ENCODE measurements at regions not wholly inside any gene's neighbourhood (a gene's known extent, or its start where the extent isn't known, plus 50 kb on each side); places are given as distances from the start of the nearest gene placed in this dataset.

DNA sequence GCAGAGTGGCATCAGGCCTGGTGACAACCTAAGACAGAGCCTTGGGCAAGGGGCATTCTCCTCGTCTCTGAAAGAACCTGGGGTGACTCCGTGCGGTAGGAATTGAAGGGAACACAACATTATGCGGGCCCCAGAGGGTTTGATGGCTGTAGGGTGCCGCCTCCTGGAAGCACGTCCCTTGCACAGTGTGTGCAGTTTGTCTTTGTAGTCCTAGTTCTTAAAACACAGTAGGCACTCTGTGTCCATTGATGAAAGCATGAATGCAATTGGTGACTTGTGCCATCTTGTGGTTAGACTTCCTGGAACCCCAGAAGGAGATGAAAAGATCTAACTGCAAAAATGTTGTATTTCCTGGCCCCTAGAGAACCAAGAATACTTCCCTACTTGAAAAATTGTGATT lies 279.8 kb downstream of the UTP18 start:
- Histone ChIP-seq H3K23ac (ENCODE audit: low read length) (no peak overlapping the region), H2BK5ac (ENCODE audit: low read depth, low read length, poor library complexity) (no peak overlapping the region), H4K12ac (ENCODE audit: low read depth, low read length) (no peak overlapping the region), H2BK120ac (ENCODE audit: insufficient read depth, low read length, poor library complexity) (no peak overlapping the region), H3K4me2 (ENCODE audit: low read length) (no peak overlapping the region), H4K91ac (ENCODE audit: low read depth, low read length) (no peak overlapping the region), H3K18ac (ENCODE audit: low read length) (no peak overlapping the region), H3K79me1 (ENCODE audit: low read length) (no peaks in the 10 kb centered on the region), H3K9ac (ENCODE audit: low read length) (no peak overlapping the region), H2AFZ (ENCODE audit: insufficient read depth, low read length, poor library complexity) (no peak overlapping the region), H3K79me2 (ENCODE audit: control insufficient read depth, insufficient read depth, low read length, poor library complexity) (no peaks in the 10 kb centered on the region), H3K9me3 (ENCODE audit: insufficient read depth, low read depth, low read length) (no peaks in the 10 kb centered on the region), H2BK12ac (ENCODE audit: low read length) (no peak overlapping the region), H3K4me1 (ENCODE audit: control insufficient read depth in 1 of 2, insufficient read depth in 2 of 2, low read length in 2 of 2) (no peaks in the 10 kb centered on the region), H3K36me3 (ENCODE audit: control insufficient read depth in 1 of 2, insufficient read depth in 2 of 2, low read length in 2 of 2) (no peaks in the 10 kb centered on the region), H3K27me3 (ENCODE audit: insufficient read depth, low read length) (no peaks in the 10 kb centered on the region), H2AK5ac (ENCODE audit: low read length) (no peak overlapping the region), H3K27ac (ENCODE audit: low read depth, low read length) (no peak overlapping the region), H4K8ac (ENCODE audit: low read depth, low read length) (no peak overlapping the region), H3K4ac (ENCODE audit: low read depth, low read length) (no peak overlapping the region), H3K4me3 (ENCODE audit: low read depth, low read length) (no peak overlapping the region), H3K14ac (ENCODE audit: low read length) (no peak overlapping the region)
- no peak for DNase-seq
- no CpG with 5 or more reads among the region's 6 CpGs for WGBS (ENCODE audit: extremely low coverage, insufficient coverage, insufficient read length)

DNA sequence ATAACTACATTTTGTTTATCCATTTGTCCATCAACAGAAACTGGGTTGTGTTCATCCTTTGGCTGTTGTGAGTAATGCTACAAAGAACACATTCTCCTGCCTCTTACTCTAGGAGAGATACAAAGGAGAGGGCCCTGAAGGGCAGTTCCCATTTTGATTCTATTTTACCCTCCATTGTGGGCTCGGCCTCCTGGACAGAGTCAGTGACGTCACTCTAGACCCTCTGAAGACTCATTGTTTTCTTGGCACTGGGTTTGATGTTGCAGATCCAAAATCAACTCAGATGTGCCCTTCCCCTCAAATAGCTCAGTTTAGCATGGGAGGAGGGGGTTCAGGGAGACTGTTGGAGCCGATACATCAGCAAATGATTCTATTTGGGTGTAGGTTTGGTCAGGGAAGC lies 280.9 kb downstream of the UTP18 start:
- no peaks in the 10 kb centered on the region for H3K9me3 ChIP-seq (ENCODE audit: insufficient read depth, low read depth, low read length)

DNA sequence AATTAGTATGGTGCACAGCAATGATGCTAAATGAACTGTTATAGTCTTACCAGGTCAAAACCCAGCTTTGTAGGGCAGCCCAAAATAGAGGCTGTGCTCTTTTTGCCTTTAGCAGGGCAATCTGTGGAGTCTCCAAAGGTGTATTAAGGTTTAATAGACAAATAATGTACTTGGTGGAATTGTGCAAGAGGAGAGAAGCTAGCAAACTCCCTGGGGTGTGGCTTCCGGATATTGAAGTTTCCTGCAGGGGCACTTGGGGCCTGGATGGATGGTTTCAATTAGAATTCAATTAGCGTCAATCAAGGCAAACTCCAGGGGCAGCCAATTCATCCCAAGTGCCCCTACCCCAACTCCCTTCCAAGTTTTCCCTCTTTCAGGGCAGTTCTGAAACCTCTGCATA lies 285.8 kb downstream of the UTP18 start:
- Histone ChIP-seq H3K27ac (ENCODE audit: low read depth, low read length) (no peak overlapping the region), H3K4ac (ENCODE audit: low read depth, low read length) (no peak overlapping the region), H3K9me3 (ENCODE audit: insufficient read depth, low read depth, low read length) (no peaks in the 10 kb centered on the region), H2BK12ac (ENCODE audit: low read length) (no peak overlapping the region), H3K36me3 (ENCODE audit: control insufficient read depth in 1 of 2, insufficient read depth in 2 of 2, low read length in 2 of 2) (no peaks in the 10 kb centered on the region), H4K91ac (ENCODE audit: low read depth, low read length) (no peak overlapping the region), H3K27me3 (ENCODE audit: insufficient read depth, low read length) (no peaks in the 10 kb centered on the region), H2AFZ (ENCODE audit: insufficient read depth, low read length, poor library complexity) (no peak overlapping the region), H3K4me2 (ENCODE audit: low read length) (no peak overlapping the region), H3K9ac (ENCODE audit: low read length) (no peak overlapping the region), H3K4me3 (ENCODE audit: low read depth, low read length) (no peak overlapping the region), H2AK5ac (ENCODE audit: low read length) (no peak overlapping the region), H2BK120ac (ENCODE audit: insufficient read depth, low read length, poor library complexity) (no peak overlapping the region), H3K18ac (ENCODE audit: low read length) (no peak overlapping the region), H3K4me1 (ENCODE audit: control insufficient read depth in 1 of 2, insufficient read depth in 2 of 2, low read length in 2 of 2) (no peaks in the 10 kb centered on the region), H2BK5ac (ENCODE audit: low read depth, low read length, poor library complexity) (no peak overlapping the region), H4K8ac (ENCODE audit: low read depth, low read length) (no peak overlapping the region), H4K12ac (ENCODE audit: low read depth, low read length) (no peak overlapping the region), H3K79me1 (ENCODE audit: low read length) (no peaks in the 10 kb centered on the region), H3K14ac (ENCODE audit: low read length) (no peak overlapping the region), H3K79me2 (ENCODE audit: control insufficient read depth, insufficient read depth, low read length, poor library complexity) (no peaks in the 10 kb centered on the region), H3K23ac (ENCODE audit: low read length) (no peak overlapping the region)
- no peak for DNase-seq
- WGBS (ENCODE audit: extremely low coverage, insufficient coverage, insufficient read length): no CpG with 5 or more reads among the region's 2 CpGs

More for the DNA sequence above, 280.9 kb downstream of the UTP18 start:
- H3K27ac ChIP-seq (ENCODE audit: low read depth, low read length): no peak overlapping the region
- no peak overlapping the region for H4K12ac ChIP-seq (ENCODE audit: low read depth, low read length)
- no peak overlapping the region for H3K18ac ChIP-seq (ENCODE audit: low read length)
- H3K23ac ChIP-seq (ENCODE audit: low read length): no peak overlapping the region
- H2AFZ ChIP-seq (ENCODE audit: insufficient read depth, low read length, poor library complexity): no peak overlapping the region
- H3K4me3 ChIP-seq (ENCODE audit: low read depth, low read length): no peak overlapping the region
- no peaks in the 10 kb centered on the region for H3K4me1 ChIP-seq (ENCODE audit: control insufficient read depth in 1 of 2, insufficient read depth in 2 of 2, low read length in 2 of 2)
- H2BK120ac ChIP-seq (ENCODE audit: insufficient read depth, low read length, poor library complexity): no peak overlapping the region
- H2BK12ac ChIP-seq (ENCODE audit: low read length): no peak overlapping the region
- H3K4me2 ChIP-seq (ENCODE audit: low read length): no peak overlapping the region
- no peaks in the 10 kb centered on the region for H3K79me1 ChIP-seq (ENCODE audit: low read length)
- H4K91ac ChIP-seq (ENCODE audit: low read depth, low read length): no peak overlapping the region
- no peak overlapping the region for H2BK5ac ChIP-seq (ENCODE audit: low read depth, low read length, poor library complexity)
- H3K36me3 ChIP-seq (ENCODE audit: control insufficient read depth in 1 of 2, insufficient read depth in 2 of 2, low read length in 2 of 2): no peaks in the 10 kb centered on the region
- H3K79me2 ChIP-seq (ENCODE audit: control insufficient read depth, insufficient read depth, low read length, poor library complexity): no peaks in the 10 kb centered on the region
- no peak for DNase-seq
- no peak overlapping the region for H2AK5ac ChIP-seq (ENCODE audit: low read length)
- H3K14ac ChIP-seq (ENCODE audit: low read length): no peak overlapping the region
- H3K4ac ChIP-seq (ENCODE audit: low read depth, low read length): no peak overlapping the region
- no peak overlapping the region for H4K8ac ChIP-seq (ENCODE audit: low read depth, low read length)
- no peaks in the 10 kb centered on the region for H3K27me3 ChIP-seq (ENCODE audit: insufficient read depth, low read length)
- no CpG with 5 or more reads among the region's 3 CpGs for WGBS (ENCODE audit: extremely low coverage, insufficient coverage, insufficient read length)
- H3K9ac ChIP-seq (ENCODE audit: low read length): no peak overlapping the region

DNA sequence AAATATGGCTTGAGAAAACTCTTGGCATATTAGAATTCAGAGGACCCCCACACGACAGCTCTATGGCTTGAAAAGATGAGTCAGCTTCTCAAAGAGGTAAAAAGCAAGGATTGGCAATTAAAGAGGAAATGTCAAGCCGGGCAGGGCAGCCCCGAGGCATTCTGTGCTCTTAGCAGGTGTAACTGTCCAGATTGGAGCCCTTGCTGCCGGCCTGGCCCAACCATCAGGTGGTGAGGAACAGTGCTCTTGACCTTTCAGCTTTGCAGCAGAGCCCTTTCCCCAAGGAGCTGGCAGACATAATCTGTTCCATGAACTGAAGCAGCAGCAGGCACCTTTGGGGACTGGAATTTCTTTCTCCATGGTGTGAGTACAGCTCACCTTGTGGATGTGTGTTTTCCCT lies 287.8 kb downstream of the UTP18 start:
- Histone ChIP-seq H2BK5ac (ENCODE audit: low read depth, low read length, poor library complexity) (no peak overlapping the region), H3K27ac (ENCODE audit: low read depth, low read length) (no peak overlapping the region), H2BK12ac (ENCODE audit: low read length) (no peak overlapping the region), H4K8ac (ENCODE audit: low read depth, low read length) (no peak overlapping the region), H3K4me2 (ENCODE audit: low read length) (no peak overlapping the region), H3K23ac (ENCODE audit: low read length) (no peak overlapping the region), H3K4me3 (ENCODE audit: low read depth, low read length) (no peak overlapping the region), H3K9ac (ENCODE audit: low read length) (no peak overlapping the region), H3K14ac (ENCODE audit: low read length) (no peak overlapping the region), H3K4me1 (ENCODE audit: control insufficient read depth in 1 of 2, insufficient read depth in 2 of 2, low read length in 2 of 2) (no peaks in the 10 kb centered on the region), H3K36me3 (ENCODE audit: control insufficient read depth in 1 of 2, insufficient read depth in 2 of 2, low read length in 2 of 2) (no peaks in the 10 kb centered on the region), H3K27me3 (ENCODE audit: insufficient read depth, low read length) (no peaks in the 10 kb centered on the region), H3K18ac (ENCODE audit: low read length) (no peak overlapping the region), H3K79me1 (ENCODE audit: low read length) (no peaks in the 10 kb centered on the region), H2AFZ (ENCODE audit: insufficient read depth, low read length, poor library complexity) (no peak overlapping the region), H2BK120ac (ENCODE audit: insufficient read depth, low read length, poor library complexity) (no peak overlapping the region), H2AK5ac (ENCODE audit: low read length) (no peak overlapping the region), H3K4ac (ENCODE audit: low read depth, low read length) (no peak overlapping the region), H4K91ac (ENCODE audit: low read depth, low read length) (no peak overlapping the region), H4K12ac (ENCODE audit: low read depth, low read length) (no peak overlapping the region), H3K9me3 (ENCODE audit: insufficient read depth, low read depth, low read length) (no peaks in the 10 kb centered on the region), H3K79me2 (ENCODE audit: control insufficient read depth, insufficient read depth, low read length, poor library complexity) (no peaks in the 10 kb centered on the region)
- no CpG with 5 or more reads among the region's 4 CpGs for WGBS (ENCODE audit: extremely low coverage, insufficient coverage, insufficient read length)
- DNase-seq: no peak

Measured in trophoblast cell (in vitro differentiated cells and primary cell).